K562 (cell line): ENCODE measurements at regions not wholly inside any gene's neighbourhood (a gene's known extent, or its start where the extent isn't known, plus 50 kb on each side); places are given as distances from the start of the nearest gene placed in this dataset.

ENCODE experiments used
- ATAC-seq: fragments of 200-7000 bp; cut with Tn5 transposase; 3 replicates; pipeline ENCODE4 v1.9.1; 2020; ENCODE audit warnings: moderate library complexity
- BruUV-seq: library from RNA; stranded (reverse); fragments of 400-500 nt; replicated peaks from 2 replicates; lab custom pipeline; 2021; lab: Mats Ljungman, UMichigan
- CTCF ChIA-PET: fragments of 300-600 bp; formaldehyde crosslinking; extraction: SDS; loops from one replicate; lab custom pipeline; 2021; ENCODE audit warnings: low intra/inter-chr PET ratio; lab: Yijun Ruan, JAX
- POLR2A ChIA-PET: fragments of 300-600, 350-650 bp; sonication (Branson Sonifier 250); formaldehyde crosslinking; extraction: SDS; loops from one replicate; lab custom pipeline; 2021; ENCODE audit warnings: antibody characterized with exemption, inconsistent platforms; lab: Yijun Ruan, JAX
- DNase-seq, 4 experiments: peaks; one replicate each; pipeline versions ENCODE4 v3.0.0 to v3.0.0-alpha.2; 2011 to 2018; ENCODE audit warnings: low spot score in 3 of 4, mixed read lengths in 3 of 4; ENCODE audit errors: extremely low read depth in 1 of 4
- FAIRE-seq: peaks from 2 replicates; lab custom pipeline; 2011; peaks lifted over from hg19 to GRCh38; lab: Jason Lieb, UNC
- H2AFZ ChIP-seq: 2 replicates; pipeline ENCODE4 v1.6.0; 2011; ENCODE audit warnings: low read depth, low read length, control low read depth, inconsistent platforms
- H3K27ac ChIP-seq: fragments of 200-600 bp; 3 replicates; pipeline ENCODE4 v1.8.0; 2011; ENCODE audit warnings: low read depth, mild to moderate bottlenecking, control low read depth, inconsistent platforms, low read length, moderate library complexity, mixed read lengths; ENCODE audit errors: extremely low read depth
- H3K27me3 ChIP-seq, 2 experiments: fragments of 300-600 bp in 1 of 2; 2 replicates in 1 of 2; 3 replicates in 1 of 2; pipeline versions ENCODE4 v1.6.0 to v1.8.0; 2011; ENCODE audit warnings: inconsistent platforms in 2 of 2, low read length in 2 of 2, mild to moderate bottlenecking in 1 of 2, mixed read lengths in 1 of 2, moderate library complexity in 1 of 2; ENCODE audit not compliant: control insufficient read depth in 2 of 2, insufficient read depth in 2 of 2
- H3K36me3 ChIP-seq: fragments of 300-600 bp; 3 replicates; pipeline ENCODE4 v1.8.0; 2011; ENCODE audit warnings: mild to moderate bottlenecking, low read length, inconsistent platforms; ENCODE audit not compliant: control insufficient read depth, insufficient read depth
- H3K4me1 ChIP-seq, 2 experiments: fragments of 200-600 bp in 1 of 2; replicated peaks in 1 of 2; 2 replicates in 1 of 2; 3 replicates in 1 of 2; pipeline versions ENCODE4 v1.5.1 to v1.8.0; 2011; ENCODE audit warnings: inconsistent platforms in 2 of 2, low read length in 2 of 2, mild to moderate bottlenecking in 1 of 2, mixed read lengths in 1 of 2, moderate library complexity in 1 of 2; ENCODE audit not compliant: control insufficient read depth in 2 of 2, insufficient read depth in 2 of 2
- H3K4me2 ChIP-seq: 2 replicates; pipeline ENCODE4 v1.6.1; 2011; ENCODE audit warnings: low read length, control low read depth, inconsistent platforms, mixed read lengths; ENCODE audit not compliant: insufficient read depth
- H3K4me3 ChIP-seq: fragments of 200-600 bp; sonication (generic), shearing (Covaris generic); 2 replicates; pipeline ENCODE4 v1.5.1; 2016; ENCODE audit warnings: control low read depth, inconsistent platforms
- H3K79me2 ChIP-seq: fragments of 200-600 bp; 3 replicates; pipeline ENCODE4 v1.8.0; 2011; ENCODE audit warnings: low read length, inconsistent platforms; ENCODE audit not compliant: control insufficient read depth, insufficient read depth
- H3K9ac ChIP-seq, 2 experiments: 2 replicates each; pipeline versions ENCODE4 v1.6.0 to v1.6.1; 2011; ENCODE audit warnings: low read depth in 2 of 2, low read length in 2 of 2, control low read depth in 1 of 2, inconsistent platforms in 1 of 2, mild to moderate bottlenecking in 1 of 2, mixed read lengths in 1 of 2; ENCODE audit not compliant: insufficient read depth in 1 of 2
- H3K9me1 ChIP-seq: one replicate; pipeline ENCODE4 v1.6.0; 2011; ENCODE audit warnings: inconsistent platforms, mild to moderate bottlenecking, low read length, moderate library complexity; ENCODE audit not compliant: control insufficient read depth, insufficient read depth
- H3K9me3 ChIP-seq: replicated peaks from 2 replicates; pipeline ENCODE4 v1.5.1; 2011; ENCODE audit warnings: low read depth, low read length, inconsistent platforms; ENCODE audit not compliant: control insufficient read depth, insufficient read depth
- H4K20me1 ChIP-seq: replicated peaks from 2 replicates; pipeline ENCODE4 v1.6.1; 2011; ENCODE audit warnings: low read length, inconsistent platforms, mixed read lengths; ENCODE audit not compliant: control insufficient read depth, insufficient read depth
- ATF2 ChIP-seq: sonication (generic); formaldehyde crosslinking; IDR thresholded peaks from 2 replicates; pipeline ENCODE4 v1.8.1; 2022; ENCODE audit warnings: missing genetic modification reagents
- CEBPZ ChIP-seq: fragments of 150-350 bp; IDR thresholded peaks from 2 replicates; pipeline ENCODE4 v1.6.1; 2014; ENCODE audit warnings: low read depth, mild to moderate bottlenecking, low read length, borderline replicate concordance
- ERF ChIP-seq: fragments of 450-650 bp; formaldehyde crosslinking; IDR thresholded peaks from 2 replicates; pipeline ENCODE4 v1.4.0; 2020; ENCODE audit warnings: mild to moderate bottlenecking, mixed read lengths
- NRF1 ChIP-seq, 2 experiments: fragments of 450-650 bp; IDR thresholded peaks in 1 of 2; conservative IDR thresholded peaks in 1 of 2; 2 replicates each; pipeline ENCODE4 v1.6.1; 2014; ENCODE audit warnings: mild to moderate bottlenecking in 2 of 2
- STAT6 ChIP-seq: sonication (generic); formaldehyde crosslinking; IDR thresholded peaks from 2 replicates; pipeline ENCODE4 v1.8.1; 2023; ENCODE audit warnings: mild to moderate bottlenecking, missing genetic modification reagents
- ZFPM2 ChIP-seq: fragments of 250-450 bp; sonication (Bioruptor Pico); IDR thresholded peaks from 2 replicates; pipeline ENCODE4 v1.5.1; 2022; ENCODE audit warnings: mild to moderate bottlenecking
- ZNF280B ChIP-seq: fragments of 250-450 bp; sonication (Bioruptor Pico); IDR thresholded peaks from 2 replicates; pipeline ENCODE4 v1.5.1; 2021; ENCODE audit warnings: mild to moderate bottlenecking
- ZNF282 ChIP-seq: sonication (generic); formaldehyde crosslinking; IDR thresholded peaks from 2 replicates; pipeline ENCODE4 v1.8.1; 2023; ENCODE audit warnings: missing genetic modification reagents
- ZNF316 ChIP-seq: fragments of 450-650 bp; IDR thresholded peaks from 2 replicates; pipeline ENCODE4 v1.6.1; 2016
- WGBS: fragments of 100-300 bp; shearing (Covaris generic); methylation state at CpG from one replicate; pipeline ENCODE4 v1.1.6; 2016; ENCODE audit warnings: low coverage, mixed read lengths; ENCODE audit not compliant: insufficient coverage; ENCODE audit errors: missing lambda C conversion rate; 5-methylcytosine and 5-hydroxymethylcytosine counted together
- in situ Hi-C: fragments of 300-500 bp; cut with MboI; formaldehyde crosslinking; loops from 4 replicates; pipeline ENCODE4 v1.15.0; 2018; ENCODE audit warnings: inconsistent platforms, mixed read lengths
- intact Hi-C: fragments of 100-400 bp; cut with micrococcal nuclease; formaldehyde crosslinking; loops from 2 replicates; pipeline ENCODE4 v1.14.2; 2022

GRCh38 chr5:67792891-67793290 lies 422.7 kb upstream of the PIK3R1 start (continued):
- TF ChIP-seq STAT6 (CRISPR knock-in tag), result no peak
- TF ChIP-seq ZNF316, result no peak

- H3K4me2 ChIP-seq, result no peak overlapping the region
- H3K9me3 ChIP-seq, result no peaks in the 10 kb centered on the region
- H4K20me1 ChIP-seq, result no peaks in the 10 kb centered on the region
- H3K36me3 ChIP-seq, result no peaks in the 10 kb centered on the region
- intact Hi-C loops (no loop called here), in situ Hi-C loops (no loop called here)
- H3K9me1 ChIP-seq, result no peaks in the 10 kb centered on the region
- H3K27me3 ChIP-seq, result no peaks in the 10 kb centered on the region
- H3K79me2 ChIP-seq, result no peaks in the 10 kb centered on the region
- BruUV-seq, result no TSS peak
- WGBS, result 13% methylated on average over 4 of the region's 4 CpGs
- no peaks in the 10 kb centered on the region for H3K4me1 ChIP-seq
- H2AFZ ChIP-seq, result no peak overlapping the region
- ChIA-PET POLR2A (no interaction called here), CTCF (no interaction called here)
- FAIRE-seq (no peak), ATAC-seq (no peak), DNase-seq (no peak)
- H3K9ac ChIP-seq, result no peak overlapping the region
- no peak overlapping the region for H3K27ac ChIP-seq
- H3K4me3 ChIP-seq, result no peak overlapping the region
- TF ChIP-seq ERF (no peak), ZNF282 (CRISPR knock-in tag) (no peak), ZNF280B (CRISPR knock-in tag) (no peak), CEBPZ (no peak), ZFPM2 (no peak), NRF1 (conservative IDR thresholded peaks at IDR 0.05 in 1 of 2, IDR thresholded peaks at IDR 0.05 in 1 of 2) (no peak), ATF2 (CRISPR knock-in tag) (no peak), ZNF316 (0 out of 2 replicates have a peak, but pooled peaks have one; percentile 6)
Measured at GRCh38 chr5:67790390-67790789, 425.2 kb upstream of the PIK3R1 start.
